WTC11 (cell line): ENCODE measurements at regions not wholly inside any gene's neighbourhood (a gene's known extent, or its start where the extent isn't known, plus 50 kb on each side); places are given as distances from the start of the nearest gene placed in this dataset.

ENCODE experiments used
- ATAC-seq: fragments of 200-7000 bp; cut with Tn5 transposase; 2 replicates; pipeline ENCODE4 v1.10.0; 2021; ENCODE audit warnings: mild to moderate bottlenecking, moderate library complexity
- CTCF ChIA-PET: fragments of 300-600 bp; sonication (Branson Sonifier 250); formaldehyde crosslinking; loops from one replicate; lab custom pipeline; 2021; ENCODE audit warnings: antibody characterized with exemption; lab: Charles Lee
- POLR2A ChIA-PET: fragments of 350-600 bp; sonication (Branson Sonifier 250); formaldehyde crosslinking; loops from one replicate; lab custom pipeline; 2021; ENCODE audit warnings: antibody characterized with exemption; lab: Charles Lee
- DNase-seq: peaks from one replicate; pipeline ENCODE4 v3.0.0; 2021; ENCODE audit warnings: low spot score
- H3K27ac Mint-ChIP-seq: 2 replicates; pipeline ENCODE4 v1.8.0; 2021; ENCODE audit warnings: mixed read lengths
- H3K27me3 Mint-ChIP-seq: 2 replicates; pipeline ENCODE4 v1.8.0; 2021; ENCODE audit warnings: low read depth, mild to moderate bottlenecking, moderate library complexity, mixed read lengths
- H3K36me3 Mint-ChIP-seq: 2 replicates; pipeline ENCODE4 v1.8.0; 2021; ENCODE audit warnings: mixed read lengths
- H3K4me1 Mint-ChIP-seq: 2 replicates; pipeline ENCODE4 v1.8.0; 2022; ENCODE audit warnings: mixed read lengths
- H3K4me3 Mint-ChIP-seq: 2 replicates; pipeline ENCODE4 v1.8.0; 2021; ENCODE audit warnings: mild to moderate bottlenecking, moderate library complexity, mixed read lengths
- H3K9me3 Mint-ChIP-seq: 2 replicates; pipeline ENCODE4 v1.8.0; 2021; ENCODE audit warnings: mixed read lengths
- EMX1 ChIP-seq: fragments of 250-450 bp; sonication (Bioruptor Pico); IDR thresholded peaks from 2 replicates; pipeline ENCODE4 v1.8.0; 2021; ENCODE audit warnings: mild to moderate bottlenecking
- ESRRA ChIP-seq: sonication (generic); formaldehyde crosslinking; IDR thresholded peaks from 2 replicates; pipeline ENCODE4 v1.8.1; 2022; ENCODE audit warnings: mild to moderate bottlenecking, missing genetic modification reagents, borderline replicate concordance
- GTF2I ChIP-seq: fragments of 250-450 bp; sonication (Bioruptor Pico); conservative IDR thresholded peaks from 2 replicates; pipeline ENCODE4 v1.4.0; 2021; ENCODE audit warnings: mild to moderate bottlenecking
- JAZF1 ChIP-seq: fragments of 250-450 bp; sonication (Bioruptor Pico); IDR thresholded peaks from 2 replicates; pipeline ENCODE4 v1.9.0; 2021; ENCODE audit warnings: moderate library complexity, mild to moderate bottlenecking, inconsistent platforms
- MLX ChIP-seq: sonication (generic); formaldehyde crosslinking; IDR thresholded peaks from 2 replicates; pipeline ENCODE4 v1.8.1; 2023; ENCODE audit warnings: mild to moderate bottlenecking, missing genetic modification reagents, moderate library complexity
- MXD4 ChIP-seq: fragments of 250-450 bp; sonication (Bioruptor Pico); IDR thresholded peaks from 2 replicates; pipeline ENCODE4 v1.8.0; 2021; ENCODE audit warnings: mild to moderate bottlenecking, moderate library complexity, borderline replicate concordance
- NFYB ChIP-seq: sonication (generic); formaldehyde crosslinking; conservative IDR thresholded peaks from 2 replicates; pipeline ENCODE4 v1.8.0; 2022; ENCODE audit warnings: low read depth, missing genetic modification reagents
- STAT6 ChIP-seq: sonication (generic); formaldehyde crosslinking; conservative IDR thresholded peaks from 2 replicates; pipeline ENCODE4 v1.8.1; 2023; ENCODE audit warnings: mild to moderate bottlenecking, low read depth, missing genetic modification reagents, moderate library complexity
- USF1 ChIP-seq: sonication (generic); formaldehyde crosslinking; IDR thresholded peaks from 2 replicates; pipeline ENCODE4 v1.8.0; 2022; ENCODE audit warnings: mild to moderate bottlenecking, missing genetic modification reagents
- ZNF232 ChIP-seq: sonication (generic); formaldehyde crosslinking; IDR thresholded peaks from 2 replicates; pipeline ENCODE4 v1.8.0; 2022; ENCODE audit warnings: mild to moderate bottlenecking, missing genetic modification reagents
- ZNF263 ChIP-seq: sonication (generic); formaldehyde crosslinking; IDR thresholded peaks from 2 replicates; pipeline ENCODE4 v1.8.1; 2022; ENCODE audit warnings: low read depth, mild to moderate bottlenecking, moderate library complexity, missing genetic modification reagents
- ZNF281 ChIP-seq: sonication (generic); formaldehyde crosslinking; IDR thresholded peaks from 2 replicates; pipeline ENCODE4 v1.8.0; 2023; ENCODE audit warnings: mild to moderate bottlenecking, missing genetic modification reagents
- ZNF416 ChIP-seq: fragments of 250-450 bp; sonication (Bioruptor Pico); IDR thresholded peaks from 2 replicates; pipeline ENCODE4 v1.9.0; 2021; ENCODE audit warnings: mild to moderate bottlenecking, inconsistent platforms
- ZNF512 ChIP-seq: sonication (generic); formaldehyde crosslinking; IDR thresholded peaks from 2 replicates; pipeline ENCODE4 v1.8.1; 2022; ENCODE audit warnings: missing genetic modification reagents, borderline replicate concordance
- ZNF671 ChIP-seq: fragments of 250-450 bp; sonication (Bioruptor Pico); IDR thresholded peaks from 2 replicates; pipeline ENCODE4 v1.8.0; 2021; ENCODE audit warnings: mild to moderate bottlenecking

GRCh38 chr18:41034413-41034812, 920.6 kb upstream of the PIK3C3 start:
- ATAC-seq (no peak), DNase-seq (no peak)
- no peak for TF ChIP-seq STAT6
- no peak for TF ChIP-seq ZNF263 (CRISPR knock-in tag)
- TF ChIP-seq ZNF512 (CRISPR knock-in tag) = no peak
- no peak for TF ChIP-seq USF1 (CRISPR knock-in tag)
- no peak for TF ChIP-seq GTF2I (CRISPR knock-in tag)
- TF ChIP-seq ZNF232 (CRISPR knock-in tag) = no peak
- no peak for TF ChIP-seq EMX1
- TF ChIP-seq ZNF281 (CRISPR knock-in tag) = no peak
- TF ChIP-seq MLX = no peak
- TF ChIP-seq ZNF671 = no peak
- TF ChIP-seq NFYB (CRISPR knock-in tag) = no peak
- no peak for TF ChIP-seq JAZF1 (CRISPR knock-in tag)
- H3K27ac Mint-ChIP-seq = no peak overlapping the region
- H3K4me3 Mint-ChIP-seq = no peak overlapping the region
- H3K36me3 Mint-ChIP-seq = no peaks in the 10 kb centered on the region
- CTCF ChIA-PET = no interaction called here
- POLR2A ChIA-PET = no interaction called here
- no peaks in the 10 kb centered on the region for H3K27me3 Mint-ChIP-seq
- H3K9me3 Mint-ChIP-seq = no peaks in the 10 kb centered on the region
- H3K4me1 Mint-ChIP-seq = no peaks in the 10 kb centered on the region

- Mint-ChIP-seq H3K4me1 (peaks cover 22% of the 10 kb centered on the region), H3K27me3 (no peaks in the 10 kb centered on the region), H3K36me3 (no peaks in the 10 kb centered on the region), H3K4me3 (no peak overlapping the region), H3K27ac (no peak overlapping the region), H3K9me3 (no peaks in the 10 kb centered on the region)
- ATAC-seq = no peak
- ChIA-PET CTCF (no interaction called here), POLR2A (no interaction called here)
- TF ChIP-seq MXD4 (CRISPR knock-in tag) (no peak), ZNF416 (CRISPR knock-in tag) (no peak), ZNF512 (CRISPR knock-in tag) (no peak), STAT6 (no peak), ESRRA (CRISPR knock-in tag) (no peak)
- no peak for DNase-seq
These were observed 929.4 kb upstream of the PIK3C3 start for GRCh38 chr18:41025666-41026065.
